IPS DF 4.7 (cell line): ENCODE measurements at regions not wholly inside any gene's neighbourhood (a gene's known extent, or its start where the extent isn't known, plus 50 kb on each side); places are given as distances from the start of the nearest gene placed in this dataset.

Experiments
- DNase-seq: peaks from one replicate; pipeline ENCODE4 v3.0.0-alpha.2; 2013; ENCODE audit warnings: low spot score; ENCODE audit errors: extremely low read depth

DNA sequence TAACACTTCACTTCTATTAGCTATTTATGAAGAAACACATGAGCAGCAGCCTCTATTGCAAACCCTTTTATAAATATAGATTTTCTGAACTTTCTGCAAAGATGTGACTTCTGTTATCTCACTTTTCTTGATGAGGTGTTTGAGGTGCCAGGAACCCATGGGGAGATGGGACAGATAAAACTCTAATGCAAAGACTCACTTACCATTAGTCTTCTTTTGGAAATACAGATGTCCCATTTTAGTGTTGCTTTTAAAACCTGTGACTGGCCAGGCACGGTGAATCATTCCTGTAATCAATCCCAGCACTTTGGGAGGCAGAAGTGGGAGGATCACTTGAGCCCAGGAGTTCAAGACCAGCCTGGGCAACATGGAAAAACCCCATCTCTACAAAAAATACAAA, 171.3 kb upstream of the GAS1 start:
- no peak for DNase-seq

DNA sequence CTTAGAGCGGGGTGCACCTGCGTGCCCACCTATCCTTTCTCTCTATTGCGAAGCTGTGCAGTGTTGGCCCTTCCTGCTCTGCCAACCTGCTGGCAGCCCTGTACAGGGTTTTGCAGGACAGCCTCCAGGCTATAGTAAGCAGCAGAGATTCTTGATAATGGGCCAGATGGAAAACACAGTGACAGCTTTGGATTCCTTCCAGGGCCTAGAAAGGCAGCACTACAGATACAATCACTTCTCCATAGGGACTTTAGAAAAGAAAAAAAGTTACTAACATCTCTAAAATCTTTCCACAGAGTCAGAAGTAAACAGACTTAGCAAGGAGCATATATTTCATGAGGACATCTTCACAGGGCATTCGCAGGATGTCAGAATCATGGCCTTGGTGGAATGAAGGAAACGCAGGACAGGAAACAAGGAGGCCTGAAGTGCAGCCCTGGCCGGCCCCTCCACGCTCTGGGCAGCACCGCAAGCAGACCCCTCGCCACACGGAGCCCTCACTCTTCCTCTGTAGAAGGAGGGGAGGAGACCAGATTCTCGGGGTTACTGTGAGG, 172.1 kb upstream of the GAS1 start:
- no peak for DNase-seq

GRCh38 chr9:87120610-87121009, 173.3 kb upstream of the GAS1 start:
- no peak for DNase-seq

- DNase-seq: no peak
Observed at GRCh38 chr9:87122947-87123685, 175.8 kb upstream of the GAS1 start.

DNA sequence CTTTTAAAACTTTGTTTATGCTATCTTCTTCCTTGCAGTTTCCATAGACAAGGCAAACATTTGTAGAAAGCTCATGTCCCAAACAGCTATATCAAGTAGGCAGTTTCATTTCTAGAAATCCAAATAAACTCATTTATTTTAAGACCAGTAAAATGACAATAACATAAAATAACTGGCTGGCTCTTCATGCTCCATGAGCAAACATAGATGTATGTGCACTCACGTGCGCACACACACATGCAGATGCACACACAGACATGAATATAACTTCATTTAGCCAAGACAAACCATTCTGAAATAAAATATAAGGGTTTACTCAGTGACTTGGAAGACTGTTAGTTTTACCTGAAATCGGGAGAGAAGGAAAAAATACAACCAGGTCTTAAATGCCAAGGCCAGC, 176.5 kb upstream of the GAS1 start:
- no peak for DNase-seq

DNA sequence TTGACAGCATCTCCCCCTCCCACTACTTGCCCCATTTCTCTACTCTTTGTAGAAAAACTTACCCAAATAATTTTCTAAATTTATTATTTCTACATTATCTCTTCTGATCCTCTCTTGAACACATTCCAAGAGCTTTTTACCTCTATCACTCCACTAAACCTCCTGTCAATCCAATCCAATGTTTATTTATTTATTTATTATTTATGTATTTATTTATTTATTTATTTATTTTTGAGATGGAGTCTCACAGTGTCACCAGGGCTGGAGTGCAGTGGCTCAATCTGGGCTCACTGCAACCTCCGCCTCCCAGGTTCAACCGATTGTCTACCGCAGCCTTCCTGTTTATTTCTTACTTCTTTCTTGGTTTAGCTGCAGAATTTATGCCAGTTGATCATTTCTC, 178.5 kb upstream of the GAS1 start:
- no peak for DNase-seq

- DNase-seq: no peak
Observed at GRCh38 chr9:87127543-87127942, 180.2 kb upstream of the GAS1 start.

GRCh38 chr9:87127978-87128614, 180.8 kb upstream of the GAS1 start:
- no peak for DNase-seq

- DNase-seq: no peak
Observed at GRCh38 chr9:87128844-87129493, 181.7 kb upstream of the GAS1 start.

GRCh38 chr9:87135074-87135473, 187.8 kb upstream of the GAS1 start:
- DNase-seq: no peak

- no peak for DNase-seq
Observed at GRCh38 chr9:87137718-87138117, 190.4 kb upstream of the GAS1 start.

GRCh38 chr9:87138128-87139040, 191.1 kb upstream of the GAS1 start:
- no peak for DNase-seq

GRCh38 chr9:87139099-87139730, 191.9 kb upstream of the GAS1 start:
- no peak for DNase-seq

GRCh38 chr9:87140142-87140541, 192.8 kb upstream of the GAS1 start:
- DNase-seq: no peak

- DNase-seq: no peak
Observed at GRCh38 chr9:87140605-87141109, 193.4 kb upstream of the GAS1 start.

- DNase-seq: no peak
Observed at GRCh38 chr9:87141124-87141523, 193.8 kb upstream of the GAS1 start.

- DNase-seq: no peak
Observed at GRCh38 chr9:87146933-87147332, 199.6 kb upstream of the GAS1 start.

- DNase-seq: no peak
Observed at GRCh38 chr9:87147839-87148238, 200.5 kb upstream of the GAS1 start.

- no peak for DNase-seq
Observed at GRCh38 chr9:87148331-87149104, 201.2 kb upstream of the GAS1 start.

- no peak for DNase-seq
Observed at GRCh38 chr9:87149799-87150198, 202.5 kb upstream of the GAS1 start.
